Common myeloid progenitor, CD34-positive (primary cell): ENCODE measurements at regions not wholly inside any gene's neighbourhood (a gene's known extent, or its start where the extent isn't known, plus 50 kb on each side); places are given as distances from the start of the nearest gene placed in this dataset.

Source experiments
- CTCF ChIA-PET: fragments of 350-600 bp; sonication (Branson Sonifier 250); formaldehyde crosslinking; loops from one replicate; lab custom pipeline; 2021; ENCODE audit warnings: antibody characterized with exemption; lab: Charles Lee
- POLR2A ChIA-PET: fragments of 350-600 bp; sonication (Branson Sonifier 250); formaldehyde crosslinking; loops from one replicate; lab custom pipeline; 2021; ENCODE audit warnings: antibody characterized with exemption; lab: Charles Lee
- DNase-seq, 3 donors: peaks; one replicate each; pipeline versions ENCODE4 v3.0.0 to v3.0.0-alpha.2; 2013
- H3K27ac ChIP-seq, 2 experiments: 1 replicate in 1 of 2; 2 replicates in 1 of 2; pipeline ENCODE4 v1.7.0; 2013; ENCODE audit warnings: inconsistent platforms in 2 of 2, low read length in 2 of 2, mild to moderate bottlenecking in 2 of 2, low read depth in 1 of 2, moderate library complexity in 1 of 2; ENCODE audit not compliant: severe bottlenecking in 2 of 2, insufficient read depth in 1 of 2, poor library complexity in 1 of 2
- H3K27me3 ChIP-seq, 5 experiments: replicated peaks in 2 of 5; 1 replicate in 3 of 5; 2 replicates in 2 of 5; pipeline versions ENCODE4 v1.6.1 to v1.7.0; 2013; ENCODE audit warnings: low read length in 4 of 5, mild to moderate bottlenecking in 2 of 5, moderate library complexity in 2 of 5, inconsistent platforms in 1 of 5; ENCODE audit not compliant: insufficient read depth in 5 of 5, control insufficient read depth in 4 of 5
- H3K36me3 ChIP-seq, 4 experiments: 1 replicate in 2 of 4; 2 replicates in 2 of 4; pipeline versions ENCODE4 v1.6.1 to v1.7.0; 2013; ENCODE audit warnings: low read length in 3 of 4, control low read depth in 1 of 4, mild to moderate bottlenecking in 1 of 4; ENCODE audit not compliant: control insufficient read depth in 4 of 4, insufficient read depth in 4 of 4
- H3K4me1 ChIP-seq, 4 experiments: 1 replicate in 3 of 4; 2 replicates in 1 of 4; pipeline versions ENCODE4 v1.6.1 to v1.7.1; 2013; ENCODE audit warnings: low read length in 3 of 4, mild to moderate bottlenecking in 3 of 4, control low read depth in 1 of 4, inconsistent platforms in 1 of 4, moderate library complexity in 1 of 4; ENCODE audit not compliant: control insufficient read depth in 4 of 4, insufficient read depth in 4 of 4; ENCODE audit errors: control extremely low read depth in 1 of 4
- H3K4me3 ChIP-seq, 7 experiments: 1 replicate in 4 of 7; 2 replicates in 3 of 7; pipeline versions ENCODE4 v1.5.1 to v1.7.0; 2013; ENCODE audit warnings: mild to moderate bottlenecking in 7 of 7, low read length in 6 of 7, moderate library complexity in 6 of 7, inconsistent platforms in 2 of 7, low read depth in 2 of 7, control low read depth in 1 of 7; ENCODE audit not compliant: insufficient read depth in 4 of 7, control insufficient read depth in 1 of 7; ENCODE audit errors: extremely low read depth in 1 of 7
- H3K9me3 ChIP-seq, 5 experiments: 1 replicate in 4 of 5; 2 replicates in 1 of 5; pipeline versions ENCODE4 v1.6.1 to v1.7.1; 2013; ENCODE audit warnings: low read length in 4 of 5, mild to moderate bottlenecking in 2 of 5, inconsistent platforms in 1 of 5, low read depth in 1 of 5, moderate library complexity in 1 of 5; ENCODE audit not compliant: control insufficient read depth in 4 of 5, insufficient read depth in 2 of 5; ENCODE audit errors: control extremely low read depth in 1 of 5
- WGBS: methylation state at CpG from one replicate; pipeline ENCODE4 v1.1.5; 2013; ENCODE audit not compliant: insufficient coverage; 5-methylcytosine and 5-hydroxymethylcytosine counted together

GRCh38 chr22:47322854-47323253 lies 560.4 kb downstream of the TBC1D22A start:
- H3K27me3 ChIP-seq = no peaks in the 10 kb centered on the region
- H3K27ac ChIP-seq = no peak overlapping the region
- H3K4me1 ChIP-seq = no peaks in the 10 kb centered on the region
- peaks cover 0 to 19% (median 6%) of the 10 kb centered on the region in 5 experiments for H3K9me3 ChIP-seq
- no peak overlapping the region for H3K4me3 ChIP-seq
- ChIA-PET CTCF (no interaction called here), POLR2A (no interaction called here)
- 89% methylated on average over 7 of the region's 7 CpGs for WGBS
- H3K36me3 ChIP-seq = no peaks in the 10 kb centered on the region
- no peak for DNase-seq

- WGBS = no CpG with 5 or more reads among the region's 1 CpG
- POLR2A ChIA-PET = interaction anchor here (0.6 kb wide), 2 partner anchors 68 to 167 kb away, joined by 3 read pairs; no protein-coding TSS in a partner anchor
- Histone ChIP-seq H3K4me1 (no peaks in the 10 kb centered on the region), H3K27ac (no peak overlapping the region), H3K9me3 (peaks cover 0 to 19% (median 6%) of the 10 kb centered on the region in 5 experiments), H3K27me3 (peaks cover 0 to 2% (median 0%) of the 10 kb centered on the region in 5 experiments), H3K4me3 (no peak overlapping the region), H3K36me3 (no peaks in the 10 kb centered on the region)
- CTCF ChIA-PET = no interaction called here
- no peak for DNase-seq
Measured at GRCh38 chr22:47320560-47320959, 558.1 kb downstream of the TBC1D22A start.

- Histone ChIP-seq H3K9me3 (peaks cover 0 to 19% (median 6%) of the 10 kb centered on the region in 5 experiments), H3K4me3 (no peak overlapping the region), H3K27ac (no peak overlapping the region), H3K27me3 (peaks cover 0 to 2% (median 0%) of the 10 kb centered on the region in 5 experiments), H3K36me3 (no peaks in the 10 kb centered on the region), H3K4me1 (no peaks in the 10 kb centered on the region)
- POLR2A ChIA-PET = no interaction called here
- WGBS = 91% methylated on average over 4 of the region's 9 CpGs
- CTCF ChIA-PET = no interaction called here
- DNase-seq = no peak
Measured at GRCh38 chr22:47318041-47318737, 555.7 kb downstream of the TBC1D22A start.

- Histone ChIP-seq H3K36me3 (no peaks in the 10 kb centered on the region), H3K9me3 (peaks cover 0 to 8% (median 2%) of the 10 kb centered on the region in 5 experiments), H3K4me3 (no peak overlapping the region), H3K27ac (no peak overlapping the region), H3K27me3 (peaks cover 0 to 3% (median 0%) of the 10 kb centered on the region in 5 experiments), H3K4me1 (no peaks in the 10 kb centered on the region)
- ChIA-PET POLR2A (no interaction called here), CTCF (no interaction called here)
- 67% methylated on average over 3 of the region's 7 CpGs for WGBS
- DNase-seq = no peak
Measured at GRCh38 chr22:47315862-47316419, 553.5 kb downstream of the TBC1D22A start.

- Histone ChIP-seq H3K9me3 (peaks cover 0 to 2% (median 0%) of the 10 kb centered on the region in 5 experiments), H3K4me3 (no peak overlapping the region), H3K36me3 (no peaks in the 10 kb centered on the region), H3K27me3 (peaks cover 0 to 6% (median under 1%) of the 10 kb centered on the region in 5 experiments), H3K4me1 (no peaks in the 10 kb centered on the region), H3K27ac (no peak overlapping the region)
- ChIA-PET POLR2A (no interaction called here), CTCF (no interaction called here)
- no CpG with 5 or more reads among the region's 1 CpG for WGBS
- DNase-seq = no peak
Measured at GRCh38 chr22:47310601-47311000, 548.2 kb downstream of the TBC1D22A start.

GRCh38 chr22:47309946-47310345 lies 547.5 kb downstream of the TBC1D22A start:
- no peak for DNase-seq
- POLR2A ChIA-PET = no interaction called here
- H3K4me3 ChIP-seq = no peak overlapping the region
- no peaks in the 10 kb centered on the region for H3K4me1 ChIP-seq
- H3K27me3 ChIP-seq = peaks cover 0 to 6% (median 0%) of the 10 kb centered on the region in 5 experiments
- H3K9me3 ChIP-seq = peaks cover 0 to 2% (median 0%) of the 10 kb centered on the region in 5 experiments
- H3K36me3 ChIP-seq = no peaks in the 10 kb centered on the region
- no peak overlapping the region for H3K27ac ChIP-seq
- 93% methylated on average over 3 of the region's 4 CpGs for WGBS
- CTCF ChIA-PET = interaction anchor here (0.6 kb wide), 1 partner anchor 504 kb away, joined by 3 read pairs; no protein-coding TSS in a partner anchor

GRCh38 chr22:47309476-47309875 lies 547.0 kb downstream of the TBC1D22A start:
- Histone ChIP-seq H3K9me3 (peaks cover 0 to 2% (median 0%) of the 10 kb centered on the region in 5 experiments), H3K27ac (no peak overlapping the region), H3K36me3 (no peaks in the 10 kb centered on the region), H3K4me1 (no peaks in the 10 kb centered on the region), H3K4me3 (no peak overlapping the region), H3K27me3 (peaks cover 0 to 6% (median 0%) of the 10 kb centered on the region in 5 experiments)
- ChIA-PET POLR2A (no interaction called here), CTCF (interaction anchor here (0.6 kb wide), 1 partner anchor 503 kb away, joined by 3 read pairs; no protein-coding TSS in a partner anchor)
- DNase-seq = no peak
- 86% methylated on average over 3 of the region's 6 CpGs for WGBS
